GM23338 (cell line): ENCODE measurements at regions not wholly inside any gene's neighbourhood (a gene's known extent, or its start where the extent isn't known, plus 50 kb on each side); places are given as distances from the start of the nearest gene placed in this dataset.

Experiments used
- ATAC-seq: fragments of 200-7000 bp; cut with Tn5 transposase; 3 replicates; pipeline ENCODE4 v1.9.1; 2020
- DNase-seq: peaks from one replicate; pipeline ENCODE4 v3.0.0-alpha.2; 2015; ENCODE audit warnings: low spot score
- H2AFZ ChIP-seq: fragments of 200-600 bp; sonication (generic); 2 replicates; pipeline ENCODE4 v1.8.0; 2016; ENCODE audit warnings: antibody characterized with exemption, mild to moderate bottlenecking, moderate library complexity
- H3F3A ChIP-seq: fragments of 200-600 bp; sonication (generic); replicated peaks from 2 replicates; pipeline ENCODE4 v1.8.0; 2017; ENCODE audit warnings: antibody characterized with exemption, mixed run types, low read depth
- H3K27ac ChIP-seq: fragments of 200-600 bp; sonication (generic); 2 replicates; pipeline ENCODE4 v1.6.1; 2016; ENCODE audit warnings: low read depth
- H3K27me3 ChIP-seq: fragments of 200-600 bp; sonication (generic); 2 replicates; pipeline ENCODE4 v1.8.0; 2016; ENCODE audit warnings: mild to moderate bottlenecking, mixed run types, moderate library complexity; ENCODE audit not compliant: insufficient read depth
- H3K36me3 ChIP-seq: fragments of 200-600 bp; sonication (generic); 2 replicates; pipeline ENCODE4 v1.8.0; 2016; ENCODE audit warnings: mild to moderate bottlenecking; ENCODE audit not compliant: insufficient read depth
- H3K4me1 ChIP-seq: fragments of 200-600 bp; sonication (generic); 2 replicates; pipeline ENCODE4 v1.8.0; 2016; ENCODE audit warnings: mild to moderate bottlenecking, moderate library complexity; ENCODE audit not compliant: insufficient read depth
- H3K4me2 ChIP-seq: fragments of 200-600 bp; sonication (generic); 2 replicates; pipeline ENCODE4 v1.7.1; 2017; ENCODE audit warnings: mixed run types
- H3K4me3 ChIP-seq: fragments of 200-600 bp; sonication (generic); 2 replicates; pipeline ENCODE4 v1.6.1; 2016; ENCODE audit warnings: mixed run types
- H3K79me2 ChIP-seq: fragments of 200-600 bp; sonication (generic); replicated peaks from 2 replicates; pipeline ENCODE4 v1.8.0; 2017; ENCODE audit warnings: mild to moderate bottlenecking; ENCODE audit not compliant: insufficient read depth
- H3K9me2 ChIP-seq: fragments of 200-600 bp; sonication (generic); 2 replicates; pipeline ENCODE4 v1.8.0; 2017; ENCODE audit not compliant: insufficient read depth
- H4K20me1 ChIP-seq: fragments of 200-600 bp; sonication (generic); replicated peaks from 2 replicates; pipeline ENCODE4 v1.8.0; 2017; ENCODE audit warnings: mild to moderate bottlenecking; ENCODE audit not compliant: insufficient read depth
- H3K27ac Mint-ChIP-seq: 2 replicates; pipeline ENCODE4 v1.8.0; 2020; ENCODE audit warnings: inconsistent platforms, mild to moderate bottlenecking, moderate library complexity, mixed read lengths
- H3K27me3 Mint-ChIP-seq: 3 replicates; pipeline ENCODE4 v1.8.0; 2022; ENCODE audit warnings: low read depth, mild to moderate bottlenecking, moderate library complexity, mixed read lengths, inconsistent platforms; ENCODE audit not compliant: insufficient read depth, poor library complexity
- H3K36me3 Mint-ChIP-seq: 3 replicates; pipeline ENCODE4 v1.8.0; 2021; ENCODE audit warnings: low read depth, mild to moderate bottlenecking, inconsistent platforms, moderate library complexity, mixed read lengths
- H3K4me1 Mint-ChIP-seq: 3 replicates; pipeline ENCODE4 v1.8.0; 2020; ENCODE audit warnings: mild to moderate bottlenecking, inconsistent platforms, mixed read lengths
- H3K4me3 Mint-ChIP-seq: 3 replicates; pipeline ENCODE4 v1.8.0; 2021; ENCODE audit warnings: moderate library complexity, mild to moderate bottlenecking, inconsistent platforms, mixed read lengths
- H3K9me3 Mint-ChIP-seq: 3 replicates; pipeline ENCODE4 v1.8.0; 2020; ENCODE audit warnings: moderate library complexity, mild to moderate bottlenecking, inconsistent platforms, mixed read lengths
- EZH2 ChIP-seq: fragments of 200-600 bp; sonication (generic); IDR thresholded peaks from one replicate; pipeline ENCODE4 v1.8.0; 2017; ENCODE audit warnings: antibody characterized with exemption, mild to moderate bottlenecking, low read depth; ENCODE audit not compliant: unreplicated experiment
- EZH2phosphoT487 ChIP-seq: fragments of 200-600 bp; sonication (generic); IDR thresholded peaks from one replicate; pipeline ENCODE4 v1.8.1; 2018; ENCODE audit warnings: antibody characterized with exemption; ENCODE audit not compliant: unreplicated experiment
- JUNB ChIP-seq: IDR thresholded peaks from one replicate; pipeline ENCODE4 v1.6.1; 2016; ENCODE audit warnings: antibody characterized with exemption; ENCODE audit not compliant: unreplicated experiment
- NANOG ChIP-seq: IDR thresholded peaks from 2 replicates; pipeline ENCODE4 v1.6.1; 2016; ENCODE audit warnings: antibody characterized with exemption, borderline replicate concordance
- POLR2AphosphoS5 ChIP-seq: IDR thresholded peaks from 2 replicates; pipeline ENCODE4 v1.6.1; 2016; ENCODE audit warnings: antibody characterized with exemption, low read depth
- STAT1 ChIP-seq: IDR thresholded peaks from one replicate; pipeline ENCODE4 v1.6.1; 2016; ENCODE audit warnings: antibody characterized with exemption; ENCODE audit not compliant: unreplicated experiment
- ZNF331 ChIP-seq: fragments of 250-450 bp; sonication (Bioruptor Pico); IDR thresholded peaks from 2 replicates; pipeline ENCODE4 v1.5.0; 2020; ENCODE audit warnings: low read depth, mild to moderate bottlenecking, moderate library complexity
- TF ChIP-seq, protein P1 (sequence below): IDR thresholded peaks from 2 replicates; pipeline ENCODE4 v1.6.1; 2016; ENCODE audit warnings: antibody characterized with exemption
- TF ChIP-seq, protein P2 (sequence below): fragments of 250-450 bp; sonication (Bioruptor Pico); IDR thresholded peaks from 2 replicates; pipeline ENCODE4 v1.5.0; 2020; ENCODE audit warnings: mild to moderate bottlenecking, moderate library complexity

GRCh38 chr2:111707700-111708099 lies 176.3 kb downstream of the ANAPC1 start:
- Histone ChIP-seq H3K4me2 (no peak overlapping the region), H3K4me3 (no peak overlapping the region), H3K36me3 (no peaks in the 10 kb centered on the region), H3K79me2 (no peaks in the 10 kb centered on the region), H3F3A (peaks cover 10% of the 10 kb centered on the region), H3K4me1 (peaks cover 9% of the 10 kb centered on the region), H4K20me1 (no peaks in the 10 kb centered on the region), H3K27ac (no peak overlapping the region), H3K27me3 (no peaks in the 10 kb centered on the region), H2AFZ (no peak overlapping the region), H3K9me2 (no peaks in the 10 kb centered on the region)
- TF ChIP-seq NANOG: no peak
- TF ChIP-seq, protein P1, sequence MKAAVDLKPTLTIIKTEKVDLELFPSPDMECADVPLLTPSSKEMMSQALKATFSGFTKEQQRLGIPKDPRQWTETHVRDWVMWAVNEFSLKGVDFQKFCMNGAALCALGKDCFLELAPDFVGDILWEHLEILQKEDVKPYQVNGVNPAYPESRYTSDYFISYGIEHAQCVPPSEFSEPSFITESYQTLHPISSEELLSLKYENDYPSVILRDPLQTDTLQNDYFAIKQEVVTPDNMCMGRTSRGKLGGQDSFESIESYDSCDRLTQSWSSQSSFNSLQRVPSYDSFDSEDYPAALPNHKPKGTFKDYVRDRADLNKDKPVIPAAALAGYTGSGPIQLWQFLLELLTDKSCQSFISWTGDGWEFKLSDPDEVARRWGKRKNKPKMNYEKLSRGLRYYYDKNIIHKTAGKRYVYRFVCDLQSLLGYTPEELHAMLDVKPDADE: no peak
- TF ChIP-seq POLR2AphosphoS5: no peak
- TF ChIP-seq EZH2: no peak
- no peak for TF ChIP-seq JUNB
- TF ChIP-seq, protein P2, sequence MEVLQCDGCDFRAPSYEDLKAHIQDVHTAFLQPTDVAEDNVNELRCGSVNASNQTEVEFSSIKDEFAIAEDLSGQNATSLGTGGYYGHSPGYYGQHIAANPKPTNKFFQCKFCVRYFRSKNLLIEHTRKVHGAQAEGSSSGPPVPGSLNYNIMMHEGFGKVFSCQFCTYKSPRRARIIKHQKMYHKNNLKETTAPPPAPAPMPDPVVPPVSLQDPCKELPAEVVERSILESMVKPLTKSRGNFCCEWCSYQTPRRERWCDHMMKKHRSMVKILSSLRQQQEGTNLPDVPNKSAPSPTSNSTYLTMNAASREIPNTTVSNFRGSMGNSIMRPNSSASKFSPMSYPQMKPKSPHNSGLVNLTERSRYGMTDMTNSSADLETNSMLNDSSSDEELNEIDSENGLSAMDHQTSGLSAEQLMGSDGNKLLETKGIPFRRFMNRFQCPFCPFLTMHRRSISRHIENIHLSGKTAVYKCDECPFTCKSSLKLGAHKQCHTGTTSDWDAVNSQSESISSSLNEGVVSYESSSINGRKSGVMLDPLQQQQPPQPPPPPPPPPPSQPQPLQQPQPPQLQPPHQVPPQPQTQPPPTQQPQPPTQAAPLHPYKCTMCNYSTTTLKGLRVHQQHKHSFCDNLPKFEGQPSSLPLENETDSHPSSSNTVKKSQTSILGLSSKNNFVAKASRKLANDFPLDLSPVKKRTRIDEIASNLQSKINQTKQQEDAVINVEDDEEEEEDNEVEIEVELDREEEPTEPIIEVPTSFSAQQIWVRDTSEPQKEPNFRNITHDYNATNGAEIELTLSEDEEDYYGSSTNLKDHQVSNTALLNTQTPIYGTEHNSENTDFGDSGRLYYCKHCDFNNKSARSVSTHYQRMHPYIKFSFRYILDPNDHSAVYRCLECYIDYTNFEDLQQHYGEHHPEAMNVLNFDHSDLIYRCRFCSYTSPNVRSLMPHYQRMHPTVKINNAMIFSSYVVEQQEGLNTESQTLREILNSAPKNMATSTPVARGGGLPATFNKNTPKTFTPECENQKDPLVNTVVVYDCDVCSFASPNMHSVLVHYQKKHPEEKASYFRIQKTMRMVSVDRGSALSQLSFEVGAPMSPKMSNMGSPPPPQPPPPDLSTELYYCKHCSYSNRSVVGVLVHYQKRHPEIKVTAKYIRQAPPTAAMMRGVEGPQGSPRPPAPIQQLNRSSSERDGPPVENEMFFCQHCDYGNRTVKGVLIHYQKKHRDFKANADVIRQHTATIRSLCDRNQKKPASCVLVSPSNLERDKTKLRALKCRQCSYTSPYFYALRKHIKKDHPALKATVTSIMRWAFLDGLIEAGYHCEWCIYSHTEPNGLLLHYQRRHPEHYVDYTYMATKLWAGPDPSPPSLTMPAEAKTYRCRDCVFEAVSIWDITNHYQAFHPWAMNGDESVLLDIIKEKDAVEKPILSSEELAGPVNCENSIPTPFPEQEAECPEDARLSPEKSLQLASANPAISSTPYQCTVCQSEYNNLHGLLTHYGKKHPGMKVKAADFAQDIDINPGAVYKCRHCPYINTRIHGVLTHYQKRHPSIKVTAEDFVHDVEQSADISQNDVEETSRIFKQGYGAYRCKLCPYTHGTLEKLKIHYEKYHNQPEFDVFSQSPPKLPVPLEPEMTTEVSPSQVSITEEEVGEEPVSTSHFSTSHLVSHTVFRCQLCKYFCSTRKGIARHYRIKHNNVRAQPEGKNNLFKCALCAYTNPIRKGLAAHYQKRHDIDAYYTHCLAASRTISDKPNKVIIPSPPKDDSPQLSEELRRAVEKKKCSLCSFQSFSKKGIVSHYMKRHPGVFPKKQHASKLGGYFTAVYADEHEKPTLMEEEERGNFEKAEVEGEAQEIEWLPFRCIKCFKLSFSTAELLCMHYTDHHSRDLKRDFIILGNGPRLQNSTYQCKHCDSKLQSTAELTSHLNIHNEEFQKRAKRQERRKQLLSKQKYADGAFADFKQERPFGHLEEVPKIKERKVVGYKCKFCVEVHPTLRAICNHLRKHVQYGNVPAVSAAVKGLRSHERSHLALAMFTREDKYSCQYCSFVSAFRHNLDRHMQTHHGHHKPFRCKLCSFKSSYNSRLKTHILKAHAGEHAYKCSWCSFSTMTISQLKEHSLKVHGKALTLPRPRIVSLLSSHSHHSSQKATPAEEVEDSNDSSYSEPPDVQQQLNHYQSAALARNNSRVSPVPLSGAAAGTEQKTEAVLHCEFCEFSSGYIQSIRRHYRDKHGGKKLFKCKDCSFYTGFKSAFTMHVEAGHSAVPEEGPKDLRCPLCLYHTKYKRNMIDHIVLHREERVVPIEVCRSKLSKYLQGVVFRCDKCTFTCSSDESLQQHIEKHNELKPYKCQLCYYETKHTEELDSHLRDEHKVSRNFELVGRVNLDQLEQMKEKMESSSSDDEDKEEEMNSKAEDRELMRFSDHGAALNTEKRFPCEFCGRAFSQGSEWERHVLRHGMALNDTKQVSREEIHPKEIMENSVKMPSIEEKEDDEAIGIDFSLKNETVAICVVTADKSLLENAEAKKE (CRISPR knock-in tag): no peak
- TF ChIP-seq ZNF331: no peak
- TF ChIP-seq STAT1: no peak
- TF ChIP-seq EZH2phosphoT487: no peak
- ATAC-seq: no peak
- Mint-ChIP-seq H3K4me1 (peaks cover 49% of the 10 kb centered on the region), H3K4me3 (no peak overlapping the region), H3K27me3 (peaks cover 21% of the 10 kb centered on the region), H3K27ac (no peak overlapping the region), H3K36me3 (peaks cover 15% of the 10 kb centered on the region; the same call in 1 of the 3 replicates), H3K9me3 (peaks cover 15% of the 10 kb centered on the region)
- no peak for DNase-seq
